ENCODE measurements at regions not wholly inside any gene's neighbourhood (a gene's known extent, or its start where the extent isn't known, plus 50 kb on each side); places are given as distances from the start of the nearest gene placed in this dataset.
A peak's percentile ranks its signal among the peaks of the same experiment; 100 is the strongest.

- DNase-seq (ENCODE audit: extremely low read depth, low read depth): no peak
- TF ChIP-seq CTCF (IDR thresholded peaks at IDR 0.05; ENCODE audit: low read depth, low read length, missing control alignments): no peak
- H3K4me3 ChIP-seq (replicated peaks; ENCODE audit: low read depth, low read length): no peak overlapping the region
Observed at GRCh38 chr18:5064841-5065370, 132.2 kb downstream of the AKAIN1 start.

- TF ChIP-seq CTCF (IDR thresholded peaks at IDR 0.05; ENCODE audit: low read depth, low read length, missing control alignments): no peak
- H3K4me3 ChIP-seq (replicated peaks; ENCODE audit: low read depth, low read length): no peak overlapping the region
- DNase-seq (ENCODE audit: extremely low read depth, low read depth): no peak
Observed at GRCh38 chr18:5061785-5062184, 135.3 kb downstream of the AKAIN1 start.

GRCh38 chr18:5060543-5060942, 136.5 kb downstream of the AKAIN1 start:
- TF ChIP-seq CTCF (IDR thresholded peaks at IDR 0.05; ENCODE audit: low read depth, low read length, missing control alignments): no peak
- no peak for DNase-seq (ENCODE audit: extremely low read depth, low read depth)
- no peak overlapping the region for H3K4me3 ChIP-seq (replicated peaks; ENCODE audit: low read depth, low read length)

GRCh38 chr18:5059696-5060032, 137.4 kb downstream of the AKAIN1 start:
- no peak for TF ChIP-seq CTCF (IDR thresholded peaks at IDR 0.05; ENCODE audit: low read depth, low read length, missing control alignments)
- no peak overlapping the region for H3K4me3 ChIP-seq (replicated peaks; ENCODE audit: low read depth, low read length)
- DNase-seq (ENCODE audit: extremely low read depth, low read depth): no peak

- TF ChIP-seq CTCF (IDR thresholded peaks at IDR 0.05; ENCODE audit: low read depth, low read length, missing control alignments): no peak
- DNase-seq (ENCODE audit: extremely low read depth, low read depth): no peak
- no peak overlapping the region for H3K4me3 ChIP-seq (replicated peaks; ENCODE audit: low read depth, low read length)
Observed at GRCh38 chr18:5058768-5059695, 138.0 kb downstream of the AKAIN1 start.

GRCh38 chr18:5057386-5058348, 139.4 kb downstream of the AKAIN1 start:
- no peak for DNase-seq (ENCODE audit: extremely low read depth, low read depth)
- TF ChIP-seq CTCF (IDR thresholded peaks at IDR 0.05; ENCODE audit: low read depth, low read length, missing control alignments): peak; percentile 58
- no peak overlapping the region for H3K4me3 ChIP-seq (replicated peaks; ENCODE audit: low read depth, low read length)
